Esophagus muscularis mucosa (tissue), 4 donors: ENCODE measurements at regions not wholly inside any gene's neighbourhood (a gene's known extent, or its start where the extent isn't known, plus 50 kb on each side); places are given as distances from the start of the nearest gene placed in this dataset.

Source experiments
- CTCF ChIP-seq, 3 experiments: fragments of 200-600 bp in 2 of 3; fragments of 450-650 bp in 1 of 3; sonication (generic) in 2 of 3; IDR thresholded peaks; one replicate each; pipeline ENCODE4 v1.5.1; 2017 to 2019; ENCODE audit warnings: antibody characterized with exemption in 3 of 3, mild to moderate bottlenecking in 2 of 3, moderate library complexity in 1 of 3
- EP300 ChIP-seq: sonication (generic); formaldehyde crosslinking; IDR thresholded peaks from one replicate; pipeline ENCODE4 v1.6.1; 2017; ENCODE audit warnings: antibody characterized with exemption
- POLR2A ChIP-seq: fragments of 450-650 bp; IDR thresholded peaks from one replicate; pipeline ENCODE4 v1.6.1; 2017; ENCODE audit warnings: antibody characterized with exemption, moderate library complexity, mild to moderate bottlenecking, low read depth
- POLR2AphosphoS5 ChIP-seq, 2 donors: sonication (generic); formaldehyde crosslinking; IDR thresholded peaks; one replicate each; pipeline ENCODE4 v1.6.1; 2017; ENCODE audit warnings: antibody characterized with exemption in 2 of 2

- no peak for TF ChIP-seq CTCF (IDR thresholded peaks at IDR 0.05)
- no peak for TF ChIP-seq EP300
- no peak for TF ChIP-seq POLR2AphosphoS5 (IDR thresholded peaks at IDR 0.05)
- TF ChIP-seq POLR2A, result no peak
Measured at GRCh38 chr6:105898286-105898685, 187.8 kb upstream of the PRDM1 start.
